Peyer's patch (tissue), 4 donors: ENCODE measurements at regions not wholly inside any gene's neighbourhood (a gene's known extent, or its start where the extent isn't known, plus 50 kb on each side); places are given as distances from the start of the nearest gene placed in this dataset.

Source experiments
- CTCF ChIP-seq, 6 experiments: fragments of 450-650 bp in 4 of 6; fragments of 200-600 bp in 2 of 6; sonication (generic) in 1 of 6; IDR thresholded peaks; one replicate each; pipeline ENCODE4 v1.5.1; 2017 to 2019; ENCODE audit warnings: antibody characterized with exemption in 6 of 6, mild to moderate bottlenecking in 3 of 6, moderate library complexity in 1 of 6
- POLR2A ChIP-seq, 2 donors: fragments of 450-650 bp; IDR thresholded peaks; one replicate each; pipeline ENCODE4 v1.5.1; 2017; ENCODE audit warnings: antibody characterized with exemption in 2 of 2, mild to moderate bottlenecking in 2 of 2, moderate library complexity in 2 of 2

GRCh38 chr16:86390335-86390734 lies 120.0 kb upstream of the FOXF1 start:
- TF ChIP-seq POLR2A (IDR thresholded peaks at IDR 0.05) = no peak
- TF ChIP-seq CTCF (IDR thresholded peaks at IDR 0.05) = no peak
